GM12878 (cell line): ENCODE measurements at regions not wholly inside any gene's neighbourhood (a gene's known extent, or its start where the extent isn't known, plus 50 kb on each side); places are given as distances from the start of the nearest gene placed in this dataset.

Source experiments
- ATAC-seq: fragments of 200-7000 bp; cut with Tn5 transposase; 3 replicates; pipeline ENCODE4 v1.9.1; 2020; ENCODE audit warnings: mild to moderate bottlenecking, moderate library complexity
- BruUV-seq: library from RNA; stranded (reverse); fragments of 400-500 nt; replicated peaks from 2 replicates; lab custom pipeline; 2021; lab: Mats Ljungman, UMichigan
- CTCF ChIA-PET: fragments of 300-600 bp; sonication (Branson Sonifier 250); formaldehyde crosslinking; extraction: SDS; loops from one replicate; lab custom pipeline; 2021; ENCODE audit warnings: inconsistent platforms; lab: Yijun Ruan, JAX
- POLR2A ChIA-PET: fragments of 350-600 bp; formaldehyde crosslinking; extraction: SDS; loops from one replicate; lab custom pipeline; 2021; ENCODE audit warnings: inconsistent platforms; lab: Charles Lee
- RAD21 ChIA-PET: fragments of 300-600 bp; sonication (Branson Sonifier 250); formaldehyde crosslinking; loops from one replicate; lab custom pipeline; 2023; ENCODE audit warnings: antibody characterized with exemption; ENCODE audit not compliant: unreplicated experiment; lab: Charles Lee
- SMC1A ChIA-PET: fragments of 300-600 bp; sonication (Branson Sonifier 250); formaldehyde crosslinking; loops from one replicate; lab custom pipeline; 2023; ENCODE audit not compliant: unreplicated experiment, uncharacterized antibody; lab: Charles Lee
- DNase-seq: peaks from one replicate; pipeline ENCODE4 v3.0.0-alpha.2; 2011; ENCODE audit warnings: low read depth, low spot score
- FAIRE-seq: peaks from 3 replicates; lab custom pipeline; 2011; peaks lifted over from hg19 to GRCh38; lab: Jason Lieb, UNC
- H2AFZ ChIP-seq: 2 replicates; pipeline ENCODE4 v1.6.0; 2011; ENCODE audit warnings: low read depth, low read length, control low read depth; ENCODE audit not compliant: control insufficient read depth
- H3K27ac ChIP-seq: 2 replicates; pipeline ENCODE4 v1.5.1; 2011; ENCODE audit warnings: control low read depth; ENCODE audit not compliant: control insufficient read depth, insufficient read depth
- H3K27me3 ChIP-seq, 2 experiments: replicated peaks in 1 of 2; 2 replicates each; pipeline versions ENCODE4 v1.6.0 to v1.6.1; 2011; ENCODE audit warnings: low read length in 1 of 2; ENCODE audit not compliant: control insufficient read depth in 2 of 2, insufficient read depth in 2 of 2
- H3K36me3 ChIP-seq, 2 experiments: 2 replicates each; pipeline ENCODE4 v1.5.1; 2011; ENCODE audit warnings: low read length in 1 of 2; ENCODE audit not compliant: control insufficient read depth in 2 of 2, insufficient read depth in 2 of 2
- H3K4me1 ChIP-seq: 2 replicates; pipeline ENCODE4 v1.6.1; 2011; ENCODE audit warnings: mild to moderate bottlenecking, low read length, moderate library complexity, mixed read lengths; ENCODE audit not compliant: control insufficient read depth, insufficient read depth
- H3K4me2 ChIP-seq: 2 replicates; pipeline ENCODE4 v1.6.0; 2011; ENCODE audit warnings: control low read depth; ENCODE audit not compliant: control insufficient read depth, insufficient read depth
- H3K4me3 ChIP-seq: fragments of 200-600 bp; sonication (generic); 2 replicates; pipeline ENCODE4 v1.5.1; 2016
- H3K79me2 ChIP-seq: 2 replicates; pipeline ENCODE4 v1.6.0; 2011; ENCODE audit warnings: low read length; ENCODE audit not compliant: control insufficient read depth, insufficient read depth
- H3K9ac ChIP-seq: 2 replicates; pipeline ENCODE4 v1.8.0; 2011; ENCODE audit warnings: low read length, control low read depth, mixed read lengths; ENCODE audit not compliant: control insufficient read depth, insufficient read depth
- H3K9me3 ChIP-seq: replicated peaks from 3 replicates; pipeline ENCODE4 v1.5.1; 2011; ENCODE audit warnings: mild to moderate bottlenecking, low read length; ENCODE audit not compliant: control insufficient read depth, insufficient read depth
- H4K20me1 ChIP-seq: 2 replicates; pipeline ENCODE4 v1.6.0; 2011; ENCODE audit not compliant: control insufficient read depth, insufficient read depth
- ATF2 ChIP-seq: IDR thresholded peaks from 2 replicates; pipeline ENCODE4 v1.6.1; 2012; ENCODE audit warnings: low read length, inconsistent platforms
- ATF3 ChIP-seq: IDR thresholded peaks from 2 replicates; pipeline ENCODE4 v1.6.1; 2011; ENCODE audit warnings: low read depth, mild to moderate bottlenecking, low read length, moderate library complexity, borderline replicate concordance; ENCODE audit errors: extremely low read depth
- BRCA1 ChIP-seq: IDR thresholded peaks from 2 replicates; pipeline ENCODE4 v1.6.1; 2011; ENCODE audit warnings: low read depth, low read length, improper control_type of control experiment
- ELK1 ChIP-seq: IDR thresholded peaks from 2 replicates; pipeline ENCODE4 v1.6.1; 2012; ENCODE audit warnings: low read depth, low read length, improper control_type of control experiment
- EP300 ChIP-seq, 2 experiments: fragments of 150-350 bp in 1 of 2; IDR thresholded peaks; 2 replicates each; pipeline ENCODE4 v1.6.1; 2011 to 2012; ENCODE audit warnings: low read depth in 2 of 2, low read length in 2 of 2, borderline replicate concordance in 1 of 2, improper control_type of control experiment in 1 of 2, inconsistent platforms in 1 of 2; ENCODE audit not compliant: control insufficient read depth in 1 of 2
- HDAC2 ChIP-seq: fragments of 200-600 bp; sonication (generic); IDR thresholded peaks from 2 replicates; pipeline ENCODE4 v1.6.1; 2017
- IRF3 ChIP-seq: fragments of 450-650 bp; IDR thresholded peaks from 2 replicates; pipeline ENCODE4 v1.6.1; 2014; ENCODE audit warnings: mild to moderate bottlenecking
- MAX ChIP-seq: IDR thresholded peaks from 2 replicates; pipeline ENCODE4 v1.6.1; 2012; ENCODE audit warnings: low read depth, low read length, improper control_type of control experiment
- SKIL ChIP-seq: fragments of 450-650 bp; IDR thresholded peaks from 2 replicates; pipeline ENCODE4 v1.6.1; 2017; ENCODE audit warnings: mild to moderate bottlenecking, low read depth, inconsistent platforms; ENCODE audit not compliant: poor library complexity, severe bottlenecking
- SMAD5 ChIP-seq: IDR thresholded peaks from 2 replicates; pipeline ENCODE4 v1.6.1; 2016; ENCODE audit warnings: antibody characterized with exemption, low read depth
- SMARCA5 ChIP-seq: fragments of 450-650 bp; IDR thresholded peaks from 2 replicates; pipeline ENCODE4 v1.6.1; 2017; ENCODE audit warnings: mild to moderate bottlenecking
- YBX1 ChIP-seq: fragments of 450-650 bp; IDR thresholded peaks from 2 replicates; pipeline ENCODE4 v1.6.1; 2016; ENCODE audit warnings: antibody characterized with exemption
- ZNF622 ChIP-seq: fragments of 450-650 bp; IDR thresholded peaks from 2 replicates; pipeline ENCODE4 v1.6.1; 2017; ENCODE audit warnings: mild to moderate bottlenecking, inconsistent platforms
- ZNF687 ChIP-seq: fragments of 450-650 bp; IDR thresholded peaks from 2 replicates; pipeline ENCODE4 v1.6.1; 2017; ENCODE audit warnings: mild to moderate bottlenecking, moderate library complexity
- ZZZ3 ChIP-seq: IDR thresholded peaks from 2 replicates; pipeline ENCODE4 v1.6.1; 2011; ENCODE audit warnings: low read depth; ENCODE audit not compliant: control insufficient read depth, insufficient read length
- in situ Hi-C: fragments of 300-500 bp; cut with MboI; formaldehyde crosslinking; loops from 9 replicates; pipeline ENCODE4 v1.14.3; 2018; ENCODE audit warnings: mixed read lengths
- intact Hi-C: fragments of 100-400 bp; cut with micrococcal nuclease; formaldehyde crosslinking; loops from one replicate; pipeline ENCODE4 v1.14.2; 2022; ENCODE audit not compliant: unreplicated experiment

- H4K20me1 ChIP-seq = no peaks in the 10 kb centered on the region
- H3K4me2 ChIP-seq = no peak overlapping the region
- no peak overlapping the region for H2AFZ ChIP-seq
- in situ Hi-C loops = no loop called here
- RAD21 ChIA-PET = no interaction called here
- H3K4me1 ChIP-seq = no peaks in the 10 kb centered on the region
- POLR2A ChIA-PET = no interaction called here
- no TSS peak for BruUV-seq
- DNase-seq (no peak), ATAC-seq (peak; percentile 48), FAIRE-seq (peak; percentile 54)
- H3K27me3 ChIP-seq = no peaks in the 10 kb centered on the region
- no peak overlapping the region for H3K9ac ChIP-seq
- H3K79me2 ChIP-seq = no peaks in the 10 kb centered on the region
- H3K36me3 ChIP-seq = no peaks in the 10 kb centered on the region
- no peak overlapping the region for H3K4me3 ChIP-seq
- CTCF ChIA-PET = interaction anchor here (1.0 to 2.0 kb wide), 7 partner anchors 9 to 438 kb away, joined by 3 to 5 read pairs (median 4); no protein-coding TSS in a partner anchor
- SMC1A ChIA-PET = interaction anchor here (0.9 to 2.3 kb wide), 7 partner anchors 8 to 96 kb away, joined by 3 to 10 read pairs (median 4); no protein-coding TSS in a partner anchor
- intact Hi-C loops = no loop called here
- H3K9me3 ChIP-seq = no peaks in the 10 kb centered on the region; the same call in 2 of the 3 replicates
- no peak overlapping the region for H3K27ac ChIP-seq
- no peak for TF ChIP-seq SMARCA5
- no peak for TF ChIP-seq ELK1
- no peak for TF ChIP-seq YBX1
- no peak for TF ChIP-seq MAX
- TF ChIP-seq IRF3 = no peak
- TF ChIP-seq EP300 (IDR thresholded peaks at IDR 0.05; ENCODE audit: borderline replicate concordance in 1 of 2, control insufficient read depth in 1 of 2, low read depth in 2 of 2, low read length in 2 of 2) = no peak
- TF ChIP-seq BRCA1 = no peak
- no peak for TF ChIP-seq ZNF622
- TF ChIP-seq ZZZ3 = no peak
- no peak for TF ChIP-seq ATF3
- TF ChIP-seq ZNF687 = no peak
- no peak for TF ChIP-seq SKIL
- no peak for TF ChIP-seq ATF2
- no peak for TF ChIP-seq HDAC2
- no peak for TF ChIP-seq SMAD5
Measured at GRCh38 chr4:170278460-170278859, 188.7 kb upstream of the AADAT start.
